ENCODE measurements at regions not wholly inside any gene's neighbourhood (a gene's known extent, or its start where the extent isn't known, plus 50 kb on each side); places are given as distances from the start of the nearest gene placed in this dataset.

DNA sequence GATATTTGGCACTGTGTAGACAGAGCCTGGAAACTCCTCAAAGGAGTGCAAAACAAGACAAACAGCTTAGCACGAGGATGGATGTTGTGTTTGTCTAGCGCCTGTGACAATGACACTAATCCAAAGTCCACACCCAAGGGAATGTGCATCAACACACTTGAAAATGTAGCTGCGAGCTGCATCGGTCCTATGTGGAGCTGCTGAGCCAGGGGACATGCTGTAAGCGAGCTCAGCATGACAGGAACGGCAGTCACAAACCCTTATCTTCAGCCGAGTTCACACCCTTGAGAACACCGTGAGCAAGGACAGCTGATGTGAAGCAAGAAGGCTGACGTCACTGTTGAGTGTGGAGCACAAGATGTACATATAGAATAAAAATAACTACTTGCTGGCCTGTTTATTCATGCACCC is 684.3 kb downstream of the QKI start (continued):
- TF ChIP-seq, protein P1, sequence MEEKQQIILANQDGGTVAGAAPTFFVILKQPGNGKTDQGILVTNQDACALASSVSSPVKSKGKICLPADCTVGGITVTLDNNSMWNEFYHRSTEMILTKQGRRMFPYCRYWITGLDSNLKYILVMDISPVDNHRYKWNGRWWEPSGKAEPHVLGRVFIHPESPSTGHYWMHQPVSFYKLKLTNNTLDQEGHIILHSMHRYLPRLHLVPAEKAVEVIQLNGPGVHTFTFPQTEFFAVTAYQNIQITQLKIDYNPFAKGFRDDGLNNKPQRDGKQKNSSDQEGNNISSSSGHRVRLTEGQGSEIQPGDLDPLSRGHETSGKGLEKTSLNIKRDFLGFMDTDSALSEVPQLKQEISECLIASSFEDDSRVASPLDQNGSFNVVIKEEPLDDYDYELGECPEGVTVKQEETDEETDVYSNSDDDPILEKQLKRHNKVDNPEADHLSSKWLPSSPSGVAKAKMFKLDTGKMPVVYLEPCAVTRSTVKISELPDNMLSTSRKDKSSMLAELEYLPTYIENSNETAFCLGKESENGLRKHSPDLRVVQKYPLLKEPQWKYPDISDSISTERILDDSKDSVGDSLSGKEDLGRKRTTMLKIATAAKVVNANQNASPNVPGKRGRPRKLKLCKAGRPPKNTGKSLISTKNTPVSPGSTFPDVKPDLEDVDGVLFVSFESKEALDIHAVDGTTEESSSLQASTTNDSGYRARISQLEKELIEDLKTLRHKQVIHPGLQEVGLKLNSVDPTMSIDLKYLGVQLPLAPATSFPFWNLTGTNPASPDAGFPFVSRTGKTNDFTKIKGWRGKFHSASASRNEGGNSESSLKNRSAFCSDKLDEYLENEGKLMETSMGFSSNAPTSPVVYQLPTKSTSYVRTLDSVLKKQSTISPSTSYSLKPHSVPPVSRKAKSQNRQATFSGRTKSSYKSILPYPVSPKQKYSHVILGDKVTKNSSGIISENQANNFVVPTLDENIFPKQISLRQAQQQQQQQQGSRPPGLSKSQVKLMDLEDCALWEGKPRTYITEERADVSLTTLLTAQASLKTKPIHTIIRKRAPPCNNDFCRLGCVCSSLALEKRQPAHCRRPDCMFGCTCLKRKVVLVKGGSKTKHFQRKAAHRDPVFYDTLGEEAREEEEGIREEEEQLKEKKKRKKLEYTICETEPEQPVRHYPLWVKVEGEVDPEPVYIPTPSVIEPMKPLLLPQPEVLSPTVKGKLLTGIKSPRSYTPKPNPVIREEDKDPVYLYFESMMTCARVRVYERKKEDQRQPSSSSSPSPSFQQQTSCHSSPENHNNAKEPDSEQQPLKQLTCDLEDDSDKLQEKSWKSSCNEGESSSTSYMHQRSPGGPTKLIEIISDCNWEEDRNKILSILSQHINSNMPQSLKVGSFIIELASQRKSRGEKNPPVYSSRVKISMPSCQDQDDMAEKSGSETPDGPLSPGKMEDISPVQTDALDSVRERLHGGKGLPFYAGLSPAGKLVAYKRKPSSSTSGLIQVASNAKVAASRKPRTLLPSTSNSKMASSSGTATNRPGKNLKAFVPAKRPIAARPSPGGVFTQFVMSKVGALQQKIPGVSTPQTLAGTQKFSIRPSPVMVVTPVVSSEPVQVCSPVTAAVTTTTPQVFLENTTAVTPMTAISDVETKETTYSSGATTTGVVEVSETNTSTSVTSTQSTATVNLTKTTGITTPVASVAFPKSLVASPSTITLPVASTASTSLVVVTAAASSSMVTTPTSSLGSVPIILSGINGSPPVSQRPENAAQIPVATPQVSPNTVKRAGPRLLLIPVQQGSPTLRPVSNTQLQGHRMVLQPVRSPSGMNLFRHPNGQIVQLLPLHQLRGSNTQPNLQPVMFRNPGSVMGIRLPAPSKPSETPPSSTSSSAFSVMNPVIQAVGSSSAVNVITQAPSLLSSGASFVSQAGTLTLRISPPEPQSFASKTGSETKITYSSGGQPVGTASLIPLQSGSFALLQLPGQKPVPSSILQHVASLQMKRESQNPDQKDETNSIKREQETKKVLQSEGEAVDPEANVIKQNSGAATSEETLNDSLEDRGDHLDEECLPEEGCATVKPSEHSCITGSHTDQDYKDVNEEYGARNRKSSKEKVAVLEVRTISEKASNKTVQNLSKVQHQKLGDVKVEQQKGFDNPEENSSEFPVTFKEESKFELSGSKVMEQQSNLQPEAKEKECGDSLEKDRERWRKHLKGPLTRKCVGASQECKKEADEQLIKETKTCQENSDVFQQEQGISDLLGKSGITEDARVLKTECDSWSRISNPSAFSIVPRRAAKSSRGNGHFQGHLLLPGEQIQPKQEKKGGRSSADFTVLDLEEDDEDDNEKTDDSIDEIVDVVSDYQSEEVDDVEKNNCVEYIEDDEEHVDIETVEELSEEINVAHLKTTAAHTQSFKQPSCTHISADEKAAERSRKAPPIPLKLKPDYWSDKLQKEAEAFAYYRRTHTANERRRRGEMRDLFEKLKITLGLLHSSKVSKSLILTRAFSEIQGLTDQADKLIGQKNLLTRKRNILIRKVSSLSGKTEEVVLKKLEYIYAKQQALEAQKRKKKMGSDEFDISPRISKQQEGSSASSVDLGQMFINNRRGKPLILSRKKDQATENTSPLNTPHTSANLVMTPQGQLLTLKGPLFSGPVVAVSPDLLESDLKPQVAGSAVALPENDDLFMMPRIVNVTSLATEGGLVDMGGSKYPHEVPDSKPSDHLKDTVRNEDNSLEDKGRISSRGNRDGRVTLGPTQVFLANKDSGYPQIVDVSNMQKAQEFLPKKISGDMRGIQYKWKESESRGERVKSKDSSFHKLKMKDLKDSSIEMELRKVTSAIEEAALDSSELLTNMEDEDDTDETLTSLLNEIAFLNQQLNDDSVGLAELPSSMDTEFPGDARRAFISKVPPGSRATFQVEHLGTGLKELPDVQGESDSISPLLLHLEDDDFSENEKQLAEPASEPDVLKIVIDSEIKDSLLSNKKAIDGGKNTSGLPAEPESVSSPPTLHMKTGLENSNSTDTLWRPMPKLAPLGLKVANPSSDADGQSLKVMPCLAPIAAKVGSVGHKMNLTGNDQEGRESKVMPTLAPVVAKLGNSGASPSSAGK (IDR thresholded peaks at IDR 0.05): peak; percentile 80
- TF ChIP-seq CEBPG (CRISPR knock-in tag; IDR thresholded peaks at IDR 0.05) (no peak), CEBPG (tag; conservative IDR thresholded peaks at IDR 0.05 in 1 of 2, IDR thresholded peaks at IDR 0.05 in 1 of 2) (peak; percentile 71 to 83; a peak in 3 of 4 replicates), MAZ (CRISPR knock-in tag; conservative IDR thresholded peaks at IDR 0.05 in 1 of 2, IDR thresholded peaks at IDR 0.05 in 1 of 2) (peak in 1 of 2 experiments; percentile 51; a peak in 1 of 4 replicates), JUND (IDR thresholded peaks at IDR 0.05; ENCODE audit: borderline replicate concordance, low read depth, low read length) (peak; percentile 84; the same call in 1 of the 2 replicates), JUND (tag; IDR thresholded peaks at IDR 0.05; ENCODE audit: borderline replicate concordance, low read depth, low read length) (peak; percentile 87), CXXC5 (CRISPR knock-in tag; IDR thresholded peaks at IDR 0.05) (peak; percentile 55), CREM (IDR thresholded peaks at IDR 0.05; ENCODE audit: low read depth) (peak; percentile 92), L3MBTL2 (IDR thresholded peaks at IDR 0.05) (peak; percentile 94), ZNF589 (CRISPR knock-in tag; IDR thresholded peaks at IDR 0.05; ENCODE audit: low read depth) (peak; percentile 75; the same call in 1 of the 2 replicates), MEIS2 (IDR thresholded peaks at IDR 0.05; ENCODE audit: partially characterized antibody) (no peak)
- TF ChIP-seq, protein P2, sequence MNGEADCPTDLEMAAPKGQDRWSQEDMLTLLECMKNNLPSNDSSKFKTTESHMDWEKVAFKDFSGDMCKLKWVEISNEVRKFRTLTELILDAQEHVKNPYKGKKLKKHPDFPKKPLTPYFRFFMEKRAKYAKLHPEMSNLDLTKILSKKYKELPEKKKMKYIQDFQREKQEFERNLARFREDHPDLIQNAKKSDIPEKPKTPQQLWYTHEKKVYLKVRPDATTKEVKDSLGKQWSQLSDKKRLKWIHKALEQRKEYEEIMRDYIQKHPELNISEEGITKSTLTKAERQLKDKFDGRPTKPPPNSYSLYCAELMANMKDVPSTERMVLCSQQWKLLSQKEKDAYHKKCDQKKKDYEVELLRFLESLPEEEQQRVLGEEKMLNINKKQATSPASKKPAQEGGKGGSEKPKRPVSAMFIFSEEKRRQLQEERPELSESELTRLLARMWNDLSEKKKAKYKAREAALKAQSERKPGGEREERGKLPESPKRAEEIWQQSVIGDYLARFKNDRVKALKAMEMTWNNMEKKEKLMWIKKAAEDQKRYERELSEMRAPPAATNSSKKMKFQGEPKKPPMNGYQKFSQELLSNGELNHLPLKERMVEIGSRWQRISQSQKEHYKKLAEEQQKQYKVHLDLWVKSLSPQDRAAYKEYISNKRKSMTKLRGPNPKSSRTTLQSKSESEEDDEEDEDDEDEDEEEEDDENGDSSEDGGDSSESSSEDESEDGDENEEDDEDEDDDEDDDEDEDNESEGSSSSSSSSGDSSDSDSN (IDR thresholded peaks at IDR 0.05; ENCODE audit: borderline replicate concordance in 1 of 2, low read depth in 2 of 2, low read length in 2 of 2): no peak
- TF ChIP-seq, protein P3, sequence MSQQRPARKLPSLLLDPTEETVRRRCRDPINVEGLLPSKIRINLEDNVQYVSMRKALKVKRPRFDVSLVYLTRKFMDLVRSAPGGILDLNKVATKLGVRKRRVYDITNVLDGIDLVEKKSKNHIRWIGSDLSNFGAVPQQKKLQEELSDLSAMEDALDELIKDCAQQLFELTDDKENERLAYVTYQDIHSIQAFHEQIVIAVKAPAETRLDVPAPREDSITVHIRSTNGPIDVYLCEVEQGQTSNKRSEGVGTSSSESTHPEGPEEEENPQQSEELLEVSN (IDR thresholded peaks at IDR 0.05; ENCODE audit: borderline replicate concordance in 1 of 2, extremely low read depth in 1 of 2, insufficient read depth in 1 of 2, insufficient read length in 1 of 2, low read depth in 1 of 2, low read length in 1 of 2, poor library complexity in 1 of 2, severe bottlenecking in 1 of 2): peak; percentile 26 to 45

All from K562 (cell line).